C4-2B (cell line): ENCODE measurements at regions not wholly inside any gene's neighbourhood (a gene's known extent, or its start where the extent isn't known, plus 50 kb on each side); places are given as distances from the start of the nearest gene placed in this dataset.

ENCODE experiments used
- CTCF ChIP-seq: fragments of 450-650 bp; conservative IDR thresholded peaks from 2 replicates; pipeline ENCODE4 v1.5.1; 2017; ENCODE audit warnings: mild to moderate bottlenecking
- ZFX ChIP-seq: fragments of 450-650 bp; IDR thresholded peaks from 2 replicates; pipeline ENCODE4 v1.6.1; 2017

- TF ChIP-seq CTCF = no peak
- TF ChIP-seq ZFX = no peak
These were observed 381.4 kb downstream of the CCDC85A start for GRCh38 chr2:56565143-56565542.
